Aorta (tissue), 5 donors: ENCODE measurements at regions not wholly inside any gene's neighbourhood (a gene's known extent, or its start where the extent isn't known, plus 50 kb on each side); places are given as distances from the start of the nearest gene placed in this dataset.
"Not testable (repeated sequence)": the region's sequence is repeated elsewhere in the genome, so short reads cannot be mapped to it uniquely, and the experiment has no call there.

Experiments
- ATAC-seq: fragments of 200-7000 bp; cut with Tn5 transposase; one replicate; pipeline ENCODE4 v1.9.1; 2022; ENCODE audit warnings: moderate library complexity; ENCODE audit not compliant: low FRiP score
- DNase-seq, 2 donors: peaks; one replicate each; pipeline ENCODE4 v3.0.0-alpha.2; 2020
- H3K27ac ChIP-seq, 2 donors: one replicate each; pipeline ENCODE4 v1.5.1; 2013; ENCODE audit warnings: low read length in 2 of 2, mild to moderate bottlenecking in 2 of 2, moderate library complexity in 2 of 2, control low read depth in 1 of 2, inconsistent platforms in 1 of 2, low read depth in 1 of 2
- H3K27me3 ChIP-seq, 2 donors: one replicate each; pipeline ENCODE4 v1.6.1; 2013; ENCODE audit warnings: control low read depth in 1 of 2, low read length in 1 of 2, mild to moderate bottlenecking in 1 of 2, moderate library complexity in 1 of 2; ENCODE audit not compliant: insufficient read depth in 2 of 2, control insufficient read depth in 1 of 2
- H3K36me3 ChIP-seq, 2 donors: one replicate each; pipeline ENCODE4 v1.6.1; 2013; ENCODE audit warnings: control low read depth in 1 of 2, low read length in 1 of 2, mild to moderate bottlenecking in 1 of 2; ENCODE audit not compliant: insufficient read depth in 2 of 2, control insufficient read depth in 1 of 2
- H3K4me1 ChIP-seq, 2 donors: one replicate each; pipeline ENCODE4 v1.6.1; 2013; ENCODE audit warnings: low read length in 2 of 2, control low read depth in 1 of 2, mild to moderate bottlenecking in 1 of 2, moderate library complexity in 1 of 2; ENCODE audit not compliant: insufficient read depth in 2 of 2, control insufficient read depth in 1 of 2
- H3K4me3 ChIP-seq, 2 donors: one replicate each; pipeline ENCODE4 v1.5.1; 2013; ENCODE audit warnings: low read length in 2 of 2, control low read depth in 1 of 2, mild to moderate bottlenecking in 1 of 2
- H3K9me3 ChIP-seq: one replicate; pipeline ENCODE4 v1.6.1; 2013; ENCODE audit warnings: mild to moderate bottlenecking, low read length; ENCODE audit not compliant: control insufficient read depth
- WGBS, 2 donors: extraction: QIAGEN DNeasy Blood & Tissue Kit; methylation state at CpG; one replicate each; pipeline ENCODE4 v1.1.7; 2013; 5-methylcytosine and 5-hydroxymethylcytosine counted together
- intact Hi-C, 2 donors: fragments of 100-400 bp; cut with DNase I; formaldehyde crosslinking; loops; one replicate each; pipeline versions ENCODE4 v1.14.2 to v1.15.0; 2022
- donor health status: healthy with polysubstance abuse.
- donor health status: Bipolar disorder and iron deficiency.
- donor health status: DM: no; HTN: no; CAD: no.
- donor health status: DM: no; HTN: no; CAD: no.
- donor health status: DM: yes; HTN: yes; CAD: no.

DNA sequence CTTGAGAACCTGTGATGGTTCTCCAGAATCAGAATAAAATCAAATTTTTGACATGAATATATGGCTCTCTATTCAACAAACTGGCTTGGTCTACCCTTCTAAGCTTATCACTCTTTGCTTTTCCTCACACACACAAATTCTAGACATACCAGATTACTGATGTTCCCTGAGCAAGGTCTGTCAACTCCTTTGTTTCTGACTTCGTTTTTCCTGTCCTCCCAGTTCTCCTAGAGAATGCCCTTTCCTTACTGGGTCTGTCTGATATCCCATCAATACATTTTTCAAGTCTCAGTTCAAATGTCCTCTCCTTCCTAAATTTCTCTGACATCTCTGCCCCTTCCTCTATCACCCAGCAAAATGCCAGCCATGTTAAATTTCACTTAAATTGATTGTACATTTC lies 202.1 kb upstream of the IGFBP7 start:
- no peaks in the 10 kb centered on the region for H3K9me3 ChIP-seq
- intact Hi-C loops = no loop called here
- no peak overlapping the region for H3K4me3 ChIP-seq
- ATAC-seq (no peak), DNase-seq (no peak)
- H3K4me1 ChIP-seq = no peaks in the 10 kb centered on the region
- no peak overlapping the region for H3K27ac ChIP-seq
- no peaks in the 10 kb centered on the region for H3K36me3 ChIP-seq
- 56 to 75% methylated on average over 1 of the region's 1 CpG for WGBS, 2 donors
- no peaks in the 10 kb centered on the region for H3K27me3 ChIP-seq

DNA sequence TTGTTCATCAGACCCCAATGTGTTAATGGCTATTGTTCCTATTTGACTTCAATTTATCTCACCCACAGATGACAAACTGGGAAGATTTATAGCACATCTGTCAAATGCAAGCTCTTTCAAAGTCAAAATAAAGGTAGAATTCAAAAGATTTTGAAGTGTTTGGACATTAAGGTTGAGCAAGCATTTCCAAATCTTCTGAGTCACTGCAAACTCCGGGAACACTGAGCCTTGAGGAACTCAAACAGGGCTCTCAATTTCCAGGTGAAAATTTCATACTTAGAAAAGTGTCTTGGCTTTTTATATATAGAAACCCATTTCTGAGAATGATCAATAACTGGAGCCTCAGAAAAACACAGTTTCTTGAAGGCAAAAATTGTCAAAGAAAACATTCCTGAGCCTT lies 199.5 kb upstream of the IGFBP7 start:
- Histone ChIP-seq H3K4me3 (no peak overlapping the region), H3K27ac (no peak overlapping the region), H3K4me1 (no peaks in the 10 kb centered on the region), H3K27me3 (no peaks in the 10 kb centered on the region), H3K36me3 (no peaks in the 10 kb centered on the region), H3K9me3 (no peaks in the 10 kb centered on the region)
- 66 to 68% methylated on average over 1 of the region's 1 CpG for WGBS, 2 donors
- intact Hi-C loops = no loop called here
- ATAC-seq = no peak
- no peak for DNase-seq

DNA sequence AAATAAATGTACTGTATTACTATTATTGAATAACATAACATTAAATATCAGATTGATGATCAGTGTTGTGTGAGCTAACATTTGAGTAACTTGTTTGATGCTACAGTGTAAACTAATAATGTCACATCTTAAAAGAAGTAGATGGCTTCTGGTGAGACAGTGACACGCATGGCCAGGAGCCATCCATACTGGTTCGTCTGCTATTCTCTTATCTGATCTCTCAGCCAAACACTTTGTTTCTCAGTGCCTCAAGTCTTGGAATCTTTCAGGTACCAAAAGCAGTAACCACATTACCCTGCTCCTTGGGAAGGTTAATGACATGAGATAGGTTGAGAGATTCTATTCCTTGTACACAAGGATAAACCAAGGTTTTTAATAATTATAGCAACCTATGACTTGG lies 198.1 kb upstream of the IGFBP7 start:
- intact Hi-C loops = no loop called here
- DNase-seq = no peak
- no peaks in the 10 kb centered on the region for H3K36me3 ChIP-seq
- H3K4me1 ChIP-seq = no peaks in the 10 kb centered on the region
- H3K27me3 ChIP-seq = no peaks in the 10 kb centered on the region
- H3K27ac ChIP-seq = no peak overlapping the region
- ATAC-seq = no peak
- H3K9me3 ChIP-seq = no peaks in the 10 kb centered on the region
- H3K4me3 ChIP-seq = no peak overlapping the region
- 83 to 89% methylated on average over 2 of the region's 2 CpGs for WGBS, 2 donors

DNA sequence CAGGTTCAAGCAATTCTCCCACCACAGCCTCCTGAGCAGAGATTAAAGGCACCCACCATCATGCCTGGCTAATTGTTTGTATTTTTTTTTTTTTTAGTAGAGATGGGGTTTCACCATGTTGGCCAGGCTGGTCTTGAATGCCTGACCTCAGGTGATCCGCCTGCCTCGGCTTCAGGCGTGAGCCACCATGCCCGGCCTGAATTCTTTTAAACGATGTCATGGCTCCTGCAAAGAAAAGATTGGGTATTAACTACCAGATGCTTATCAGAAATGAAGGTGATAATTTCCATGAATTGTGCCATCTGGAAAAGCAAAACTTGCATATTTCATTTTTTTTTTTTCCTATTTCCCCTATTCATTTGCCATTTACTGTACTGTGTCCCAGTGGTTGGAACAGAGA lies 195.7 kb upstream of the IGFBP7 start:
- DNase-seq (no peak), ATAC-seq (no peak)
- no peak overlapping the region for H3K27ac ChIP-seq
- no peak overlapping the region for H3K4me3 ChIP-seq
- H3K27me3 ChIP-seq = no peaks in the 10 kb centered on the region
- no peaks in the 10 kb centered on the region for H3K4me1 ChIP-seq
- intact Hi-C loops = no loop called here
- no peaks in the 10 kb centered on the region for H3K36me3 ChIP-seq
- H3K9me3 ChIP-seq = no peaks in the 10 kb centered on the region
- 92 to 93% methylated on average over 5 of the region's 5 CpGs for WGBS, 2 donors

DNA sequence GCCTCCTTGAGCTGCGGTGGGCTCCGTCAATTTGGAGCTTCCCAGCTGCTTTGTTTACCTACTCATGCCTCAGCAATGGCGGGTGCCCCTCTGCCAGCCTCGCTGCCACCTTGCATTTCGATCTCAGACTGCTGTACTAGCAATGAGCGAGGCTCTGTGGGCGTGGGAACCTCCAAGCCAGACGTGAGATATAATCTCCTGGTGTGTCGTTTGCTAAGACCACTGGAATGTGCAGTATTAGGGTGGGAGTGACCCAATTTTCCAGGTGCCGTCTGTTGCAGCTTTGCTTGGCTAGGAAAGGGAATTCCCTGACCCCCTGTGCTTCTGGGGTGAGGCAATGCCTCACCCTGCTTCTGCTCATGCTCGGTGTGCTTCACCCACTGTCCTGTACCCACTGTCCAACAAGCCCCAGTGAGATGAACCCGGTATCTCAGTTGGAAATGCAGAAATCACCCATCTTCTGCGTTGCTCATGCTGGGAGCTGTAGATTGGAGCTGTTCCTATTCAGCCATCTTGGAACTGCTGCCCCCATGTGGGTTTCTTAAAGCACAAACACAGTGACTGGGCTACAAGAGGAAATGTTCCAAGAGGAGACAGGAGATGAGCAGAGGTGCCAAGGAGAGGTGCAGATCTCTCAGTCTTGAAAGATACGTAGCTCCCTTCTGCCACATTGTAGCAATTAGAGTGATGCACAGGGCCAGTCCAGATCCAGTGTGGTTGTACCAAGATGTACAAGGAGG lies 193.0 kb upstream of the IGFBP7 start:
- no peaks in the 10 kb centered on the region for H3K36me3 ChIP-seq
- ATAC-seq (no peak), DNase-seq (no peak)
- no peaks in the 10 kb centered on the region for H3K27me3 ChIP-seq
- H3K4me3 ChIP-seq = no peak overlapping the region
- H3K27ac ChIP-seq = no peak overlapping the region
- no peaks in the 10 kb centered on the region for H3K4me1 ChIP-seq
- 55 to 56% methylated on average over 14 of the region's 14 CpGs for WGBS, 2 donors
- H3K9me3 ChIP-seq = no peaks in the 10 kb centered on the region
- intact Hi-C loops = no loop called here

DNA sequence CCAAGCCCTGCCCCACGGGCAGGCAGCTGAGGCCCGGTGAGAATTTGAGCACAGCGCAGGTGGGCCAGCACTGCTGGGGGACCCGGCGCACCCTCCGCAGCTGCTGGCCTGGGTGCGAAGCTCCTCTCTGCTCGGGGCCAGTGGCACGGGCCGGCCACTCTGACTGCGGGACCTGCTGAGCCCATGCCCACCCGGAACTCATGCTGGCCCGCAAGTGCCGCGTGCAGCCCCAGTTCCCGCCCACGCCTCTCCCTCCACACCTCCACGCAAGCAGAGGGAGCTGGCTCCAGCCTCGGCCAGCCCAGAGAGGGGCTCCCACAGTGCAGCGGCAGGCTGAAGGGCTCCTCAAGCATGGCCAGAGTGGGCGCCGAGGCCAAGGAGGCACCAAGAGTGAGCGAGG lies 190.1 kb upstream of the IGFBP7 start:
- intact Hi-C loops, H3K36me3 ChIP-seq, H3K9me3 ChIP-seq, H3K27me3 ChIP-seq, H3K27ac ChIP-seq, H3K4me3 ChIP-seq, H3K4me1 ChIP-seq, ATAC-seq, DNase-seq: not testable (repeated sequence)
- WGBS, 2 donors = 97 to 99% methylated on average over 22 to 23 of the region's 23 CpGs

DNA sequence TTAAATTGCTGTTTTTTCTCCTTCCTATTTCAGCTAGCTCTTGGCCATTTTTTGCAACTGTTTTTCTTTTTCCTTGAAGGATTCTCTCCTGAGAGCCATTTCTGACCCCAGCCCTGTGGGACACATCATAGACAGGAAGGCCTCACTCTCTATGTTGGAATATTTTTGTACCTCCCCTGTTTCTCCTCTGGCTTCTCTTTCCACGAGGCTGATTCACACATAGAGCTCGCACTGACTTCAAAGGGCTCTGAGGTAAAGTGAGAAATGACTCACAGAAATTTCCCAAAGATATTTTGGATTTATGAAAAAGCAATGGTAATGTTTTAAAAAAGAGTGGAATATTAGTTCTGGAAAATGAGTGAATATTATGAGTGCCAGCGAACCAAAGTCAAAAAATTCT lies 181.7 kb upstream of the IGFBP7 start:
- Histone ChIP-seq H3K9me3 (no peaks in the 10 kb centered on the region), H3K27me3 (no peaks in the 10 kb centered on the region), H3K36me3 (no peaks in the 10 kb centered on the region), H3K4me1 (peaks cover 0 to 2% of the 10 kb centered on the region in 2 donors), H3K27ac (no peak overlapping the region), H3K4me3 (no peak overlapping the region)
- intact Hi-C loops = no loop called here
- ATAC-seq (no peak), DNase-seq (no peak)
- WGBS, 2 donors = 16 to 28% methylated on average over 3 of the region's 3 CpGs

DNA sequence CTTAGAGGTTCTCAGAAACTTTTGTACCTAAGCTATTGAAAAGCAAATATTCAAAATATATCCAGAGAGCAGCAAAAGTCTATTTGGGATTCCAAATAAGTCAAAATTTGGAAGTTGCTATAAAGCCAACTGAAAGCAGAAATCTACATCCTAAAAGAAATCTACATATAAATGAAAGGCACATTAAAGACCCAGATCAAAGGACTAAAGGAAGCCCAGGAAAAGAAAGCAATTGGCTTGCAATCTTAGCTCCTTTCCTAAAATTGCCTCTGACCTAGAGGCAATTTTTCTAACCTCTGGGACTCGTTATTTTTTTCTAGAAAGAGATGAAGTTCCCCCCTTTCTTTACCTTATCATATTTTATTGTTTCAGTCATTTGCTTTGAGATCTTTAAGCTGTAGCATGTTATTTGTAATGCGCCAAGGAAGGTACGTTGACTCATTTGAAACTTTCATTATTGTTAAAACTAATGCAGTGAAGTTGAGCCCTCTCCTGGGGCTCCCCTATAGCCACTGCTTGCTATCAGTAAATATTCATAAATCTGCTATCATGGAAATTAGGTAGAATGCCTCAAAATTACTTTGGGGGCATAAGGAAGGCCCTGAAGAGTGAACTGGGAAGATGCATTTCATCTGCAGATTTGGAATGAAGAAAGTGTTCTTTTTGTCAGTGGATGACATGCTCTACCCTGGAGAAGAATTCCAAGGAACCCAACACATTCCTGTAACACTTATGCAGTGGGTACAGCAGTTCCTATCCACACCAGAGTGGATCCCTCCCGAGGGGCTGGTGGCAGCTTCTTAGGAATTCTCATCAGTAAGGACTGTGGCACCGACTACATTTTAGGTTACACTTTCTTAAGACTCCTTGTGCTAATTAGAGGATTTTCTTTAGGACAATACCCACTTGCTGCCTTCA lies 177.8 kb upstream of the IGFBP7 start:
- Histone ChIP-seq H3K27me3 (no peaks in the 10 kb centered on the region), H3K9me3 (no peaks in the 10 kb centered on the region), H3K4me3 (no peak overlapping the region), H3K4me1 (peaks cover 0 to 2% of the 10 kb centered on the region in 2 donors), H3K36me3 (no peaks in the 10 kb centered on the region), H3K27ac (no peak overlapping the region)
- DNase-seq = no peak
- WGBS, 2 donors = 71 to 76% methylated on average over 5 of the region's 5 CpGs
- intact Hi-C loops = no loop called here
- no peak for ATAC-seq

DNA sequence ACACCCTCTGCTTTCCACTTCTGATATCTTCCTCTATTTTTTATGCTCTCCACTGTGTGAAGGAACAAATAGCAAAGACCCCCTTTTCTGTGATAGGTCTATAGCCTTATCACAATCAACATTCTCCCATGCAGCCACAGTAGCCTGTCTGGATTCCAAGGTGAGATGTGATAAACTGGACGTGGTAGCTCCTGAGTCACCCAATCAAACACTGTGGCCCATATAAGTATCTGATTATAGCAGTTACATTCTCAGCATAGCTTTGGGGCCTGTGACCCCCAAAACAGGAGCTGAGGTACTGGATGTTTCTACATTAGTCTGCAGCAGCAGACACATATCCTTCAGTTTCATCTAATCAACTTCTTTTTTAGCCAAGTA lies 172.7 kb upstream of the IGFBP7 start:
- intact Hi-C loops = no loop called here
- 88 to 93% methylated on average over 1 of the region's 1 CpG for WGBS, 2 donors
- Histone ChIP-seq H3K4me3 (no peak overlapping the region), H3K9me3 (no peaks in the 10 kb centered on the region), H3K27ac (no peak overlapping the region), H3K4me1 (no peaks in the 10 kb centered on the region), H3K36me3 (no peaks in the 10 kb centered on the region), H3K27me3 (no peaks in the 10 kb centered on the region)
- DNase-seq (no peak), ATAC-seq (no peak)
